Erythroblast (primary cell): ENCODE measurements at regions not wholly inside any gene's neighbourhood (a gene's known extent, or its start where the extent isn't known, plus 50 kb on each side); places are given as distances from the start of the nearest gene placed in this dataset.

Experiments
- GATA1 ChIP-seq: IDR thresholded peaks from 2 replicates; pipeline ENCODE4 v1.6.1; 2011; ENCODE audit warnings: low read depth, mild to moderate bottlenecking, control low read depth, low read length, moderate library complexity
- POLR2A ChIP-seq: IDR thresholded peaks from 2 replicates; pipeline ENCODE4 v1.6.1; 2011; ENCODE audit warnings: mild to moderate bottlenecking, low read length

DNA sequence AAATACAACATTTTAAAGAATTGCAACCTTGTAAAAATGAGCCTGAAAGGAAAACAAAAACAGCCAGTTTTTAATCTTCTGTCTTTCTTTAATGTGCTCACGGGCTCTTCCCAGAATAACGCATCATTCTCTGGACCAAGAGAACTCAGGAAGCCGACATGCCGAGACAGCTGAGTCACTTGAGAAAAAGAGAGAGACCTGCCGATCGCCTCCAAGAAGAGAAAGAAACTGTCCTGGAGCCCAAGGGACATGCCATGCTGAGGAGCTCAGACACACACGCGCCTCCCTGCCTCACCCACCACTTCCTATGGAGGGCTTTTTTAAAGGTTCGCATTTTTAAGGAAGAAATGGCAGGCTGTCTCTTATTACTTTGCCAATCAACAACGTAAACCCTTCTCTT, 176.4 kb downstream of the ZNF281 start:
- TF ChIP-seq POLR2A (no peak), GATA1 (no peak)
